HG03064 (cell line): ENCODE measurements at regions not wholly inside any gene's neighbourhood (a gene's known extent, or its start where the extent isn't known, plus 50 kb on each side); places are given as distances from the start of the nearest gene placed in this dataset.

Experiments
- ATAC-seq: cut with Tn5 transposase; IDR thresholded peaks from one replicate; pipeline ENCODE4 v1.9.1; 2021; ENCODE audit warnings: low read depth; ENCODE audit not compliant: unreplicated experiment

- no peak for ATAC-seq
Measured at GRCh38 chr5:4646715-4647375, 493.3 kb upstream of the ADAMTS16 start.

GRCh38 chr5:4647955-4648354, 492.2 kb upstream of the ADAMTS16 start:
- ATAC-seq, result no peak

- no peak for ATAC-seq
Measured at GRCh38 chr5:4651806-4652565, 488.1 kb upstream of the ADAMTS16 start.

- no peak for ATAC-seq
Measured at GRCh38 chr5:4653475-4653874, 486.7 kb upstream of the ADAMTS16 start.

- no peak for ATAC-seq
Measured at GRCh38 chr5:4659851-4660250, 480.3 kb upstream of the ADAMTS16 start.

- ATAC-seq, result no peak
Measured at GRCh38 chr5:4661326-4661725, 478.8 kb upstream of the ADAMTS16 start.

GRCh38 chr5:4661836-4662235, 478.3 kb upstream of the ADAMTS16 start:
- ATAC-seq, result no peak

- no peak for ATAC-seq
Measured at GRCh38 chr5:4662756-4663155, 477.4 kb upstream of the ADAMTS16 start.

- no peak for ATAC-seq
Measured at GRCh38 chr5:4665911-4666310, 474.2 kb upstream of the ADAMTS16 start.

GRCh38 chr5:4674166-4674565, 466.0 kb upstream of the ADAMTS16 start:
- ATAC-seq, result no peak

GRCh38 chr5:4676934-4677333, 463.2 kb upstream of the ADAMTS16 start:
- no peak for ATAC-seq

- no peak for ATAC-seq
Measured at GRCh38 chr5:4684946-4685345, 455.2 kb upstream of the ADAMTS16 start.

GRCh38 chr5:4698596-4698995, 441.5 kb upstream of the ADAMTS16 start:
- ATAC-seq, result no peak

- ATAC-seq, result no peak
Measured at GRCh38 chr5:4699592-4699991, 440.5 kb upstream of the ADAMTS16 start.

- no peak for ATAC-seq
Measured at GRCh38 chr5:4700069-4700468, 440.1 kb upstream of the ADAMTS16 start.

GRCh38 chr5:4700871-4701270, 439.3 kb upstream of the ADAMTS16 start:
- no peak for ATAC-seq

GRCh38 chr5:4703931-4704458, 436.1 kb upstream of the ADAMTS16 start:
- no peak for ATAC-seq

- no peak for ATAC-seq
Measured at GRCh38 chr5:4704951-4705350, 435.2 kb upstream of the ADAMTS16 start.

- ATAC-seq, result no peak
Measured at GRCh38 chr5:4716781-4717180, 423.3 kb upstream of the ADAMTS16 start.

GRCh38 chr5:4717446-4717845, 422.7 kb upstream of the ADAMTS16 start:
- ATAC-seq, result no peak

GRCh38 chr5:4720831-4721230, 419.3 kb upstream of the ADAMTS16 start:
- no peak for ATAC-seq

- no peak for ATAC-seq
Measured at GRCh38 chr5:4722886-4723285, 417.2 kb upstream of the ADAMTS16 start.
